MCF 10A (cell line): ENCODE measurements at regions not wholly inside any gene's neighbourhood (a gene's known extent, or its start where the extent isn't known, plus 50 kb on each side); places are given as distances from the start of the nearest gene placed in this dataset.

Source experiments
- BruUV-seq: library from RNA; stranded (reverse); fragments of 400-500 nt; replicated peaks from 2 replicates; lab custom pipeline; 2021; lab: Mats Ljungman, UMichigan
- CTCF ChIA-PET: fragments of 300-600 bp; sonication (Branson Sonifier 250); formaldehyde crosslinking; extraction: SDS; loops from one replicate; lab custom pipeline; 2021; ENCODE audit warnings: antibody characterized with exemption, inconsistent platforms; lab: Yijun Ruan, JAX
- POLR2A ChIA-PET: fragments of 300-600, 350-650 bp; sonication (Branson Sonifier 250); formaldehyde crosslinking; extraction: SDS; loops from one replicate; lab custom pipeline; 2020; ENCODE audit warnings: antibody characterized with exemption, inconsistent platforms; lab: Yijun Ruan, JAX
- DNase-seq: peaks from one replicate; pipeline ENCODE4 v3.0.0-alpha.2; 2018; ENCODE audit not compliant: unreplicated experiment
- H3K27ac Mint-ChIP-seq: one replicate; pipeline ENCODE4 v1.8.0; 2022; ENCODE audit warnings: mild to moderate bottlenecking, low read depth, mixed read lengths; ENCODE audit not compliant: unreplicated experiment
- H3K27me3 Mint-ChIP-seq: one replicate; pipeline ENCODE4 v1.8.0; 2022; ENCODE audit warnings: mixed read lengths; ENCODE audit not compliant: insufficient read depth, unreplicated experiment
- H3K36me3 Mint-ChIP-seq: one replicate; pipeline ENCODE4 v1.8.0; 2022; ENCODE audit warnings: mild to moderate bottlenecking, moderate library complexity, mixed read lengths; ENCODE audit not compliant: insufficient read depth, unreplicated experiment
- H3K4me1 Mint-ChIP-seq: one replicate; pipeline ENCODE4 v1.8.0; 2022; ENCODE audit warnings: mixed read lengths; ENCODE audit not compliant: insufficient read depth, unreplicated experiment
- H3K4me3 Mint-ChIP-seq: one replicate; pipeline ENCODE4 v1.8.0; 2022; ENCODE audit warnings: mild to moderate bottlenecking, moderate library complexity, mixed read lengths; ENCODE audit not compliant: unreplicated experiment
- H3K9me3 Mint-ChIP-seq: one replicate; pipeline ENCODE4 v1.8.0; 2022; ENCODE audit warnings: mixed read lengths; ENCODE audit not compliant: unreplicated experiment
- CTCF ChIP-seq: fragments of 200-600 bp; IDR thresholded peaks from one replicate; pipeline ENCODE4 v1.8.0; 2022; ENCODE audit warnings: antibody characterized with exemption, mild to moderate bottlenecking; ENCODE audit not compliant: unreplicated experiment
- intact Hi-C: fragments of 100-400 bp; cut with micrococcal nuclease; formaldehyde crosslinking; loops from 2 replicates; pipeline ENCODE4 v1.14.1; 2022

GRCh38 chr14:98949481-98950135 lies 322.4 kb downstream of the BCL11B start:
- ChIA-PET POLR2A (interaction anchor here (0.7 to 1.8 kb wide), 3 partner anchors 43 to 978 kb away, joined by 3 to 8 read pairs (median 4); no protein-coding TSS in a partner anchor), CTCF (interaction anchor here (0.6 to 1.0 kb wide), 3 partner anchors 12 to 316 kb away, joined by 3 read pairs; no protein-coding TSS in a partner anchor)
- no peaks in the 10 kb centered on the region for H3K27me3 Mint-ChIP-seq
- peak; percentile 45 for DNase-seq
- no peaks in the 10 kb centered on the region for H3K36me3 Mint-ChIP-seq
- no peaks in the 10 kb centered on the region for H3K9me3 Mint-ChIP-seq
- no peak overlapping the region for H3K4me3 Mint-ChIP-seq
- no peak for TF ChIP-seq CTCF
- peaks cover 31% of the 10 kb centered on the region for H3K4me1 Mint-ChIP-seq
- no peak overlapping the region for H3K27ac Mint-ChIP-seq
- BruUV-seq, result no TSS peak
- intact Hi-C loops, result loop anchor here (10.0 kb wide), 1 partner anchor 815 kb away; no protein-coding TSS in a partner anchor

GRCh38 chr14:98950353-98950895 lies 321.6 kb downstream of the BCL11B start:
- POLR2A ChIA-PET, result interaction anchor here (0.7 to 1.8 kb wide), 2 partner anchors 44 kb away, joined by 4 to 8 read pairs; no protein-coding TSS in a partner anchor
- BruUV-seq, result no TSS peak
- peaks cover under 1% of the 10 kb centered on the region for H3K27me3 Mint-ChIP-seq
- CTCF ChIA-PET, result interaction anchor here (0.6 kb wide), 1 partner anchor 13 kb away, joined by 3 read pairs; no protein-coding TSS in a partner anchor
- no peak overlapping the region for H3K27ac Mint-ChIP-seq
- H3K9me3 Mint-ChIP-seq, result no peaks in the 10 kb centered on the region
- intact Hi-C loops, result loop anchor here (10.0 kb wide), 1 partner anchor 816 kb away; no protein-coding TSS in a partner anchor
- H3K4me1 Mint-ChIP-seq, result peaks cover 35% of the 10 kb centered on the region
- no peaks in the 10 kb centered on the region for H3K36me3 Mint-ChIP-seq
- no peak for DNase-seq
- no peak overlapping the region for H3K4me3 Mint-ChIP-seq
- no peak for TF ChIP-seq CTCF

GRCh38 chr14:98951031-98951430 lies 321.0 kb downstream of the BCL11B start:
- Mint-ChIP-seq H3K27me3 (peaks cover 7% of the 10 kb centered on the region), H3K4me3 (no peak overlapping the region), H3K27ac (no peak overlapping the region), H3K36me3 (no peaks in the 10 kb centered on the region), H3K4me1 (peaks cover 41% of the 10 kb centered on the region), H3K9me3 (no peaks in the 10 kb centered on the region)
- no peak for DNase-seq
- TF ChIP-seq CTCF, result no peak
- intact Hi-C loops, result loop anchor here (10.0 kb wide), 1 partner anchor 816 kb away; no protein-coding TSS in a partner anchor
- CTCF ChIA-PET, result interaction anchor here (0.6 kb wide), 1 partner anchor 13 kb away, joined by 3 read pairs; no protein-coding TSS in a partner anchor
- POLR2A ChIA-PET, result interaction anchor here (0.7 kb wide), 1 partner anchor 45 kb away, joined by 4 read pairs; no protein-coding TSS in a partner anchor
- BruUV-seq, result no TSS peak
